HepG2 (cell line): ENCODE measurements at regions not wholly inside any gene's neighbourhood (a gene's known extent, or its start where the extent isn't known, plus 50 kb on each side); places are given as distances from the start of the nearest gene placed in this dataset.

Experiments
- CREM ChIP-seq, 2 experiments: sonication (generic) in 1 of 2; formaldehyde crosslinking in 1 of 2; IDR thresholded peaks; 2 replicates each; pipeline versions ENCODE4 v1.4.0 to v1.6.1; 2016 to 2020; ENCODE audit warnings: antibody characterized with exemption in 1 of 2, mild to moderate bottlenecking in 1 of 2, missing genetic modification reagents in 1 of 2
- EP300 ChIP-seq, 3 experiments: sonication (generic) in 1 of 3; formaldehyde crosslinking in 1 of 3; IDR thresholded peaks; 2 replicates each; pipeline versions ENCODE4 v1.5.1 to v1.6.1; 2011 to 2020; ENCODE audit warnings: low read depth in 2 of 3, low read length in 2 of 3, borderline replicate concordance in 1 of 3, improper control_type of control experiment in 1 of 3, mild to moderate bottlenecking in 1 of 3, missing genetic modification reagents in 1 of 3, moderate library complexity in 1 of 3
- HDAC2 ChIP-seq: sonication (generic); formaldehyde crosslinking; IDR thresholded peaks from 2 replicates; pipeline ENCODE4 v1.4.0; 2020; ENCODE audit warnings: missing genetic modification reagents
- HNF4G ChIP-seq, 2 experiments: sonication (generic) in 1 of 2; formaldehyde crosslinking in 1 of 2; IDR thresholded peaks; 2 replicates each; pipeline versions ENCODE4 v1.4.0 to v1.6.1; 2011 to 2020; ENCODE audit warnings: borderline replicate concordance in 2 of 2, low read depth in 2 of 2, mild to moderate bottlenecking in 2 of 2, low read length in 1 of 2, missing genetic modification reagents in 1 of 2, moderate library complexity in 1 of 2
- MXI1 ChIP-seq: IDR thresholded peaks from 3 replicates; pipeline ENCODE4 v1.6.1; 2012; ENCODE audit warnings: low read depth, low read length, inconsistent platforms, borderline replicate concordance
- SAP130 ChIP-seq: IDR thresholded peaks from 2 replicates; pipeline ENCODE4 v1.6.1; 2016; ENCODE audit warnings: low read depth
- TCF7L2 ChIP-seq: IDR thresholded peaks from 2 replicates; pipeline ENCODE4 v1.6.1; 2011; ENCODE audit warnings: mild to moderate bottlenecking, low read depth, low read length, moderate library complexity
- TEAD3 ChIP-seq: optimal IDR thresholded peaks from 2 replicates; pipeline ENCODE3; 2016; ENCODE audit warnings: borderline replicate concordance
- TRIM24 ChIP-seq: sonication (generic); formaldehyde crosslinking; IDR thresholded peaks from 2 replicates; pipeline ENCODE4 v1.8.0; 2022; ENCODE audit warnings: mild to moderate bottlenecking, missing genetic modification reagents
- YEATS4 ChIP-seq: sonication (generic); formaldehyde crosslinking; IDR thresholded peaks from 2 replicates; pipeline ENCODE4 v1.4.0; 2020; ENCODE audit warnings: missing genetic modification reagents, borderline replicate concordance
- TF ChIP-seq, protein P1 (sequence below): sonication (generic); formaldehyde crosslinking; conservative IDR thresholded peaks from 2 replicates; pipeline ENCODE4 v1.4.0; 2020; ENCODE audit warnings: mild to moderate bottlenecking, missing genetic modification reagents, moderate library complexity
- TF ChIP-seq, protein P2 (sequence below): IDR thresholded peaks from 2 replicates; pipeline ENCODE4 v1.4.0; 2020; ENCODE audit warnings: mild to moderate bottlenecking, missing genetic modification reagents
- TF ChIP-seq, protein P3 (sequence below): sonication (generic); formaldehyde crosslinking; IDR thresholded peaks from 2 replicates; pipeline ENCODE4 v1.4.0; 2020; ENCODE audit warnings: mild to moderate bottlenecking, missing genetic modification reagents, borderline replicate concordance
- TF ChIP-seq, protein P4 (sequence below): sonication (generic); formaldehyde crosslinking; IDR thresholded peaks from 2 replicates; pipeline ENCODE4 v1.5.0; 2020; ENCODE audit warnings: missing genetic modification reagents

DNA sequence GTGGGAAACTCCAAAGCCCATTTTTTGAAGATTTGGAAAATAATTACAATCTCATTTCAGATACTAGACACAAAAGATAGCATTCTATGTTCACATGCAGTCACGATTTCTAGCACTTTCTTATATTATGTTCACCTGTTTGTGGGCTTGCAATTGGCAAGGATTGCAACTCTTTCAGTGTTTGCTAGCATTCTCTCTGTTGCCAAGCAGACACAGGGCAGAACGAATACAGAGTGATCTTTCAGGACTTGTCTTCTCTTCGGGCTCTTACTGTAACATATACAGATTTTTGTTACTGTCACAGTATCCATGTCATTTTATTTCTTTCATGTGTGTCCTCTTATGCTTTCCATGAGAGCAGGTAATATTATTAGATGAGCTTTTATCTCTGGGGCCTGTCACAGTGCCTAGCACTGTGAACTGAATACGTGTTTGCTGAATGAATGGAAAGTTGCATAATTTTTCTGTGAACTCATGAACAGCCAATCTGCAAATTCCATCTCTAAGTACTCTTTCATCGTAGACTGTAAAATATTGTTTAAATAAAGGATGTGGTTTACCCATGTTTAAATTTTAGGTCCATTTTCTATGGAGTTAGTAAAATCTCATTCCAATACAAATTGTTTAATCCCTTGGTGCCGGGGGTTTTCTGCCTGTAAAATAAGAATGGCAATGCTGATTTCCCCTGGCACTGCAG is 105.1 kb downstream of the BMP4 start (continued):
- TF ChIP-seq EP300 (IDR thresholded peaks at IDR 0.05; ENCODE audit: low read depth in 2 of 2, low read length in 2 of 2) (peak; percentile 49 to 81; a peak in 2 of 4 replicates), EP300 (CRISPR knock-in tag; IDR thresholded peaks at IDR 0.05; ENCODE audit: borderline replicate concordance) (no peak), CREM (IDR thresholded peaks at IDR 0.05) (peak; percentile 70; the same call in 1 of the 2 replicates), CREM (CRISPR knock-in tag; IDR thresholded peaks at IDR 0.05) (no peak), YEATS4 (no peak), HDAC2 (CRISPR knock-in tag) (peak; percentile 43; the same call in 1 of the 2 replicates), TRIM24 (no peak), TEAD3 (CRISPR knock-in tag) (peak; percentile 20), TCF7L2 (no peak), HNF4G (IDR thresholded peaks at IDR 0.05; ENCODE audit: borderline replicate concordance, low read depth, low read length) (no peak), HNF4G (CRISPR knock-in tag; IDR thresholded peaks at IDR 0.05; ENCODE audit: borderline replicate concordance, low read depth) (no peak), MXI1 (no peak), SAP130 (CRISPR knock-in tag) (peak; percentile 48; the same call in 1 of the 2 replicates)
- TF ChIP-seq, protein P1, sequence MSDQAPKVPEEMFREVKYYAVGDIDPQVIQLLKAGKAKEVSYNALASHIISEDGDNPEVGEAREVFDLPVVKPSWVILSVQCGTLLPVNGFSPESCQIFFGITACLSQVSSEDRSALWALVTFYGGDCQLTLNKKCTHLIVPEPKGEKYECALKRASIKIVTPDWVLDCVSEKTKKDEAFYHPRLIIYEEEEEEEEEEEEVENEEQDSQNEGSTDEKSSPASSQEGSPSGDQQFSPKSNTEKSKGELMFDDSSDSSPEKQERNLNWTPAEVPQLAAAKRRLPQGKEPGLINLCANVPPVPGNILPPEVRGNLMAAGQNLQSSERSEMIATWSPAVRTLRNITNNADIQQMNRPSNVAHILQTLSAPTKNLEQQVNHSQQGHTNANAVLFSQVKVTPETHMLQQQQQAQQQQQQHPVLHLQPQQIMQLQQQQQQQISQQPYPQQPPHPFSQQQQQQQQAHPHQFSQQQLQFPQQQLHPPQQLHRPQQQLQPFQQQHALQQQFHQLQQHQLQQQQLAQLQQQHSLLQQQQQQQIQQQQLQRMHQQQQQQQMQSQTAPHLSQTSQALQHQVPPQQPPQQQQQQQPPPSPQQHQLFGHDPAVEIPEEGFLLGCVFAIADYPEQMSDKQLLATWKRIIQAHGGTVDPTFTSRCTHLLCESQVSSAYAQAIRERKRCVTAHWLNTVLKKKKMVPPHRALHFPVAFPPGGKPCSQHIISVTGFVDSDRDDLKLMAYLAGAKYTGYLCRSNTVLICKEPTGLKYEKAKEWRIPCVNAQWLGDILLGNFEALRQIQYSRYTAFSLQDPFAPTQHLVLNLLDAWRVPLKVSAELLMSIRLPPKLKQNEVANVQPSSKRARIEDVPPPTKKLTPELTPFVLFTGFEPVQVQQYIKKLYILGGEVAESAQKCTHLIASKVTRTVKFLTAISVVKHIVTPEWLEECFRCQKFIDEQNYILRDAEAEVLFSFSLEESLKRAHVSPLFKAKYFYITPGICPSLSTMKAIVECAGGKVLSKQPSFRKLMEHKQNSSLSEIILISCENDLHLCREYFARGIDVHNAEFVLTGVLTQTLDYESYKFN (CRISPR knock-in tag): peak; percentile 52; the same call in 1 of the 2 replicates
- TF ChIP-seq, protein P2, sequence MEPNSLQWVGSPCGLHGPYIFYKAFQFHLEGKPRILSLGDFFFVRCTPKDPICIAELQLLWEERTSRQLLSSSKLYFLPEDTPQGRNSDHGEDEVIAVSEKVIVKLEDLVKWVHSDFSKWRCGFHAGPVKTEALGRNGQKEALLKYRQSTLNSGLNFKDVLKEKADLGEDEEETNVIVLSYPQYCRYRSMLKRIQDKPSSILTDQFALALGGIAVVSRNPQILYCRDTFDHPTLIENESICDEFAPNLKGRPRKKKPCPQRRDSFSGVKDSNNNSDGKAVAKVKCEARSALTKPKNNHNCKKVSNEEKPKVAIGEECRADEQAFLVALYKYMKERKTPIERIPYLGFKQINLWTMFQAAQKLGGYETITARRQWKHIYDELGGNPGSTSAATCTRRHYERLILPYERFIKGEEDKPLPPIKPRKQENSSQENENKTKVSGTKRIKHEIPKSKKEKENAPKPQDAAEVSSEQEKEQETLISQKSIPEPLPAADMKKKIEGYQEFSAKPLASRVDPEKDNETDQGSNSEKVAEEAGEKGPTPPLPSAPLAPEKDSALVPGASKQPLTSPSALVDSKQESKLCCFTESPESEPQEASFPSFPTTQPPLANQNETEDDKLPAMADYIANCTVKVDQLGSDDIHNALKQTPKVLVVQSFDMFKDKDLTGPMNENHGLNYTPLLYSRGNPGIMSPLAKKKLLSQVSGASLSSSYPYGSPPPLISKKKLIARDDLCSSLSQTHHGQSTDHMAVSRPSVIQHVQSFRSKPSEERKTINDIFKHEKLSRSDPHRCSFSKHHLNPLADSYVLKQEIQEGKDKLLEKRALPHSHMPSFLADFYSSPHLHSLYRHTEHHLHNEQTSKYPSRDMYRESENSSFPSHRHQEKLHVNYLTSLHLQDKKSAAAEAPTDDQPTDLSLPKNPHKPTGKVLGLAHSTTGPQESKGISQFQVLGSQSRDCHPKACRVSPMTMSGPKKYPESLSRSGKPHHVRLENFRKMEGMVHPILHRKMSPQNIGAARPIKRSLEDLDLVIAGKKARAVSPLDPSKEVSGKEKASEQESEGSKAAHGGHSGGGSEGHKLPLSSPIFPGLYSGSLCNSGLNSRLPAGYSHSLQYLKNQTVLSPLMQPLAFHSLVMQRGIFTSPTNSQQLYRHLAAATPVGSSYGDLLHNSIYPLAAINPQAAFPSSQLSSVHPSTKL: peak; percentile 69
- TF ChIP-seq, protein P3, sequence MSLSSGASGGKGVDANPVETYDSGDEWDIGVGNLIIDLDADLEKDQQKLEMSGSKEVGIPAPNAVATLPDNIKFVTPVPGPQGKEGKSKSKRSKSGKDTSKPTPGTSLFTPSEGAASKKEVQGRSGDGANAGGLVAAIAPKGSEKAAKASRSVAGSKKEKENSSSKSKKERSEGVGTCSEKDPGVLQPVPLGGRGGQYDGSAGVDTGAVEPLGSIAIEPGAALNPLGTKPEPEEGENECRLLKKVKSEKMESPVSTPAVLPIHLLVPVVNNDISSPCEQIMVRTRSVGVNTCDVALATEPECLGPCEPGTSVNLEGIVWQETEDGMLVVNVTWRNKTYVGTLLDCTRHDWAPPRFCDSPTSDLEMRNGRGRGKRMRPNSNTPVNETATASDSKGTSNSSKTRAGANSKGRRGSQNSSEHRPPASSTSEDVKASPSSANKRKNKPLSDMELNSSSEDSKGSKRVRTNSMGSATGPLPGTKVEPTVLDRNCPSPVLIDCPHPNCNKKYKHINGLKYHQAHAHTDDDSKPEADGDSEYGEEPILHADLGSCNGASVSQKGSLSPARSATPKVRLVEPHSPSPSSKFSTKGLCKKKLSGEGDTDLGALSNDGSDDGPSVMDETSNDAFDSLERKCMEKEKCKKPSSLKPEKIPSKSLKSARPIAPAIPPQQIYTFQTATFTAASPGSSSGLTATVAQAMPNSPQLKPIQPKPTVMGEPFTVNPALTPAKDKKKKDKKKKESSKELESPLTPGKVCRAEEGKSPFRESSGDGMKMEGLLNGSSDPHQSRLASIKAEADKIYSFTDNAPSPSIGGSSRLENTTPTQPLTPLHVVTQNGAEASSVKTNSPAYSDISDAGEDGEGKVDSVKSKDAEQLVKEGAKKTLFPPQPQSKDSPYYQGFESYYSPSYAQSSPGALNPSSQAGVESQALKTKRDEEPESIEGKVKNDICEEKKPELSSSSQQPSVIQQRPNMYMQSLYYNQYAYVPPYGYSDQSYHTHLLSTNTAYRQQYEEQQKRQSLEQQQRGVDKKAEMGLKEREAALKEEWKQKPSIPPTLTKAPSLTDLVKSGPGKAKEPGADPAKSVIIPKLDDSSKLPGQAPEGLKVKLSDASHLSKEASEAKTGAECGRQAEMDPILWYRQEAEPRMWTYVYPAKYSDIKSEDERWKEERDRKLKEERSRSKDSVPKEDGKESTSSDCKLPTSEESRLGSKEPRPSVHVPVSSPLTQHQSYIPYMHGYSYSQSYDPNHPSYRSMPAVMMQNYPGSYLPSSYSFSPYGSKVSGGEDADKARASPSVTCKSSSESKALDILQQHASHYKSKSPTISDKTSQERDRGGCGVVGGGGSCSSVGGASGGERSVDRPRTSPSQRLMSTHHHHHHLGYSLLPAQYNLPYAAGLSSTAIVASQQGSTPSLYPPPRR: no peak; the same call in 1 of the 2 replicates
- TF ChIP-seq, protein P4, sequence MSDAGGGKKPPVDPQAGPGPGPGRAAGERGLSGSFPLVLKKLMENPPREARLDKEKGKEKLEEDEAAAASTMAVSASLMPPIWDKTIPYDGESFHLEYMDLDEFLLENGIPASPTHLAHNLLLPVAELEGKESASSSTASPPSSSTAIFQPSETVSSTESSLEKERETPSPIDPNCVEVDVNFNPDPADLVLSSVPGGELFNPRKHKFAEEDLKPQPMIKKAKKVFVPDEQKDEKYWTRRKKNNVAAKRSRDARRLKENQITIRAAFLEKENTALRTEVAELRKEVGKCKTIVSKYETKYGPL (CRISPR knock-in tag): 0 out of 2 replicates have a peak, but pooled peaks have one; percentile 8
